H1 (cell line): ENCODE measurements at regions not wholly inside any gene's neighbourhood (a gene's known extent, or its start where the extent isn't known, plus 50 kb on each side); places are given as distances from the start of the nearest gene placed in this dataset.

Source experiments
- E2F6 ChIP-seq: IDR thresholded peaks from 2 replicates; pipeline ENCODE4 v1.6.1; 2012; ENCODE audit warnings: inconsistent platforms
- EGR1 ChIP-seq: IDR thresholded peaks from 2 replicates; pipeline ENCODE4 v1.6.1; 2011; ENCODE audit warnings: low read depth, low read length, borderline replicate concordance
- EP300 ChIP-seq, 2 experiments: IDR thresholded peaks; 1 replicate in 1 of 2; 2 replicates in 1 of 2; pipeline ENCODE4 v1.6.1; 2011 to 2012; ENCODE audit warnings: low read depth in 2 of 2, low read length in 2 of 2, mild to moderate bottlenecking in 2 of 2, borderline replicate concordance in 1 of 2, inconsistent platforms in 1 of 2, moderate library complexity in 1 of 2
- EZH2 ChIP-seq: fragments of 200-600 bp; sonication (generic); IDR thresholded peaks from 2 replicates; pipeline ENCODE4 v1.7.1; 2012; ENCODE audit warnings: low read depth, mild to moderate bottlenecking, moderate library complexity, low read length, inconsistent platforms; ENCODE audit not compliant: severe bottlenecking
- POLR2A ChIP-seq, 2 experiments: IDR thresholded peaks; 1 replicate in 1 of 2; 2 replicates in 1 of 2; pipeline ENCODE4 v1.6.1; 2011; ENCODE audit warnings: low read depth in 2 of 2, low read length in 2 of 2, mild to moderate bottlenecking in 2 of 2; ENCODE audit errors: control extremely low read depth in 1 of 2
- RAD21 ChIP-seq, 2 experiments: IDR thresholded peaks in 1 of 2; conservative IDR thresholded peaks in 1 of 2; 2 replicates each; pipeline ENCODE4 v1.6.1; 2011; ENCODE audit warnings: low read depth in 2 of 2, low read length in 2 of 2, improper control_type of control experiment in 1 of 2, inconsistent platforms in 1 of 2, mild to moderate bottlenecking in 1 of 2, moderate library complexity in 1 of 2
- SP1 ChIP-seq: IDR thresholded peaks from 2 replicates; pipeline ENCODE4 v1.6.1; 2011; ENCODE audit warnings: low read depth, low read length
- SUZ12 ChIP-seq: fragments of 200-600 bp; sonication (generic); IDR thresholded peaks from 2 replicates; pipeline ENCODE4 v1.6.1; 2012; ENCODE audit warnings: mild to moderate bottlenecking, inconsistent platforms, low read length, moderate library complexity, mixed read lengths
- USF2 ChIP-seq: IDR thresholded peaks from 2 replicates; pipeline ENCODE4 v1.6.1; 2011; ENCODE audit warnings: low read length, improper control_type of control experiment
- ZNF274 ChIP-seq: IDR thresholded peaks from 2 replicates; pipeline ENCODE4 v1.7.0; 2012; ENCODE audit warnings: low read length, borderline replicate concordance; ENCODE audit errors: extremely low read depth
- TF ChIP-seq, protein P1 (sequence below): IDR thresholded peaks from 2 replicates; pipeline ENCODE4 v1.6.1; 2011; ENCODE audit warnings: low read depth, mild to moderate bottlenecking, low read length; ENCODE audit not compliant: insufficient read depth
- TF ChIP-seq, protein P2 (sequence below), 3 experiments: IDR thresholded peaks; 1 replicate in 2 of 3; 2 replicates in 1 of 3; pipeline versions ENCODE4 v1.5.1 to v1.6.1; 2011; ENCODE audit warnings: low read length in 3 of 3, mild to moderate bottlenecking in 3 of 3, inconsistent platforms in 2 of 3, low read depth in 1 of 3, moderate library complexity in 1 of 3; ENCODE audit not compliant: insufficient read depth in 1 of 3; ENCODE audit errors: control extremely low read depth in 1 of 3

GRCh38 chr16:63890723-63891122 is 1231.1 kb downstream of the CDH11 start:
- TF ChIP-seq POLR2A (IDR thresholded peaks at IDR 0.05; ENCODE audit: control extremely low read depth in 1 of 2, low read depth in 2 of 2, low read length in 2 of 2) (no peak), E2F6 (no peak), RAD21 (IDR thresholded peaks at IDR 0.05 in 1 of 2, conservative IDR thresholded peaks at IDR 0.05 in 1 of 2; ENCODE audit: low read depth in 2 of 2, low read length in 2 of 2) (no peak), EZH2 (no peak), EP300 (IDR thresholded peaks at IDR 0.05; ENCODE audit: borderline replicate concordance in 1 of 2, low read depth in 2 of 2, low read length in 2 of 2) (no peak), EGR1 (no peak), SP1 (no peak), USF2 (no peak), ZNF274 (no peak), SUZ12 (no peak)
- TF ChIP-seq, protein P1, sequence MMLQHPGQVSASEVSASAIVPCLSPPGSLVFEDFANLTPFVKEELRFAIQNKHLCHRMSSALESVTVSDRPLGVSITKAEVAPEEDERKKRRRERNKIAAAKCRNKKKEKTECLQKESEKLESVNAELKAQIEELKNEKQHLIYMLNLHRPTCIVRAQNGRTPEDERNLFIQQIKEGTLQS = no peak
- TF ChIP-seq, protein P2, sequence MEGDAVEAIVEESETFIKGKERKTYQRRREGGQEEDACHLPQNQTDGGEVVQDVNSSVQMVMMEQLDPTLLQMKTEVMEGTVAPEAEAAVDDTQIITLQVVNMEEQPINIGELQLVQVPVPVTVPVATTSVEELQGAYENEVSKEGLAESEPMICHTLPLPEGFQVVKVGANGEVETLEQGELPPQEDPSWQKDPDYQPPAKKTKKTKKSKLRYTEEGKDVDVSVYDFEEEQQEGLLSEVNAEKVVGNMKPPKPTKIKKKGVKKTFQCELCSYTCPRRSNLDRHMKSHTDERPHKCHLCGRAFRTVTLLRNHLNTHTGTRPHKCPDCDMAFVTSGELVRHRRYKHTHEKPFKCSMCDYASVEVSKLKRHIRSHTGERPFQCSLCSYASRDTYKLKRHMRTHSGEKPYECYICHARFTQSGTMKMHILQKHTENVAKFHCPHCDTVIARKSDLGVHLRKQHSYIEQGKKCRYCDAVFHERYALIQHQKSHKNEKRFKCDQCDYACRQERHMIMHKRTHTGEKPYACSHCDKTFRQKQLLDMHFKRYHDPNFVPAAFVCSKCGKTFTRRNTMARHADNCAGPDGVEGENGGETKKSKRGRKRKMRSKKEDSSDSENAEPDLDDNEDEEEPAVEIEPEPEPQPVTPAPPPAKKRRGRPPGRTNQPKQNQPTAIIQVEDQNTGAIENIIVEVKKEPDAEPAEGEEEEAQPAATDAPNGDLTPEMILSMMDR (IDR thresholded peaks at IDR 0.05; ENCODE audit: control extremely low read depth in 1 of 3, insufficient read depth in 1 of 3, low read depth in 1 of 3, low read length in 3 of 3) = no peak
